T-helper 1 cell treated with Interleukin-12 subunit alpha and Interleukin-12 subunit beta and Interleukin-4 antibody, amounts not matched to agents 30 ng/mL and 1 ng/mL, for 36 hours (primary cell): ENCODE measurements at regions not wholly inside any gene's neighbourhood (a gene's known extent, or its start where the extent isn't known, plus 50 kb on each side); places are given as distances from the start of the nearest gene placed in this dataset.

Experiments used
- intact Hi-C: fragments of 100-400 bp; cut with micrococcal nuclease; formaldehyde crosslinking; loops from one replicate; pipeline ENCODE4 v1.15.1; 2024

DNA sequence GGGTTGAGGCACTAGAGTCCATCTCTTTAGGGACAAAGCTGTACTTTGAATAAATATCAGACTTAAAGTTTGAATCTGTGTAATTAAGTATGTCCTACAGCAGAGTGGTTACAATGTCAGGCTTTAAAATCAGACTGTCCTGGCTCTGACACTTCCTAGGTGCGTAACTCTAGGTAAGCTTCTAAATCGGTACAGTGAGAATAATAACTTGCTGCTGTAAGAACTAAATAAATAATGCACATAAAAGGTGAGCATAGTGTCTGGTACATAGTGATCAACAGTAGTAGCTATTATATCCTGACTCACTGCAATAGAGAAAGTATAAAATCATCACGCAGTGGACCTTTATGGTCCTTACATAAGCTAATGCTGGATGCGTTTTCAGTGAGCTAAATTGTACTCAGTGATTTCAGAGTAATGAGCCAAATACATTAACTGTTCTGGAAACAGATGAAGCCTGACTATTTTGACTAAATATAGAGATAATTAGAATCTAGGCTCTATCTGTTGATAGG, 72.2 kb upstream of the PDK4 start:
- intact Hi-C loops: no loop called here

DNA sequence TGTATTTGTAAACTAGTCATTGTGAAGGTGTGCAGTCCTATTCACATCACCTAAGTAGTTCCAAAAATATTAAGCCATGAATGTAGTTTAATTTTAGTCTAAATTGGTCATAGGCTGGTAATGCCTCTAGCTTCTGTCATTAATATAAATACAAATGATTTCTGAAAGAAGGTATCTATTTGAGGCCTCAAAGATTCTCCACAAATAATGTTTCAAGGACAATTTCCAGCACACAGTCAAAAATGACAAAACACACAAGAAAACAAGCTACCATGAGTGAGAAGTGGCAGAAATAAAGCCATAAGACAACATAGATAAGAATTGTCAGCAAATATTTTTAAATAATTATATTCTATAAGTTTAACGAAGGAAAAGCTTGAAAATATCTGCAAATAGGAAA, 66.7 kb upstream of the PDK4 start:
- intact Hi-C loops: no loop called here

DNA sequence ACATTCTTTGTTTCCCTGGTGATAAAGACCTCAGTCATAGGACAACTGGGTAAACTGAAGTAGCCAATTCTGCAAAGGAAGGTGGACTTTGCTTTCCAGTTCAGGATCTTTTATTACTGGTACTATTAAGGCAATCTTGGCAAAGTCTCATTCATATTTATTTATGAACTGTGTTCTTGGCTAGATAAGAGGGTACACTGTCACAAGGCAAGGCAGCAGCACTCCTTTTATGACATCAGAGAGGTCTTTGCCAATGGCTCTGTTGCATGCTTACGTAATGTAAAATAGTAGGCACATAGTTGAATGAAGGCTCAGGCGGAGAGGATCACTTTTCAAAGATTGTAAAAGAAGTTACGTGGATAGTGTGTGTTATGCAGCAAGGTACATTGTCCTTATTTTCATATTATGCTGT, 63.7 kb upstream of the PDK4 start:
- intact Hi-C loops: no loop called here

DNA sequence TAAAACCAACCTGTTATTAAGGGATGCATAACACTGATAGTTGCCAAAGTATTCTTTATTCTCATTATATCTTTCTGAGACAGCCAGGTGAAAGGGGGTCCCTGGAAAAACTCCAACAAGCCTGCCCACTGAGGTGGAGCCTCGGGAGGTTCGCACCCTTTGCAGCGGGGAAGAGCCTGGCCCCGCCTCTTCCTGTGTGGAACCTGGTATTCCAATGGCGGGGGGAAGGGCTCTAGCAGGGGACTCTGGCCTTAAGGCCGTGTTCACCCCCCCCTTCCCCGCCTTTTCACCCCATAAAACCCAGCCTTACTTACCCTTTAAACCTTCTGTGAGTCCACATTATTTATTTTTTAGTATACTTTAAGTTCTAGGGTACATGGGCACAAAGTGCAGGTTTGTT, 62.4 kb upstream of the PDK4 start:
- intact Hi-C loops: no loop called here

DNA sequence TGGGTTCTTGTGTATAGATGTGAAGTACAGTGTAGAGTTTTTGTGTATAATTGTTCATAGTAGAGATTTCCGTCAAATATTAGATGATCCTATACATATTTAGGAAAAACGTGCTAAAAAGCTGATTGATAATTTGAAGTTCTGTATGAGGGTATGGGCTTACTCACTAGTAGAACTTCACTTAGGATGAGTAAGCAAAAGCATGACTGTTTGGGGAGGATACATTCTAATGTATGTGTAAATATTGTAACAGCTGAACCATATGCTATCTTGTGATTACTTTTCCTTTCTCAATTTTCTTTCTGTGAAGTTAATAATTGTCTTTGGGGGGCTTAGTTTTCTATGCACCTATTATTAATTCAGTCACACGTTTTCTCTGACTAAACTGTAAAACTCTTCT, 53.2 kb upstream of the PDK4 start:
- intact Hi-C loops: no loop called here

DNA sequence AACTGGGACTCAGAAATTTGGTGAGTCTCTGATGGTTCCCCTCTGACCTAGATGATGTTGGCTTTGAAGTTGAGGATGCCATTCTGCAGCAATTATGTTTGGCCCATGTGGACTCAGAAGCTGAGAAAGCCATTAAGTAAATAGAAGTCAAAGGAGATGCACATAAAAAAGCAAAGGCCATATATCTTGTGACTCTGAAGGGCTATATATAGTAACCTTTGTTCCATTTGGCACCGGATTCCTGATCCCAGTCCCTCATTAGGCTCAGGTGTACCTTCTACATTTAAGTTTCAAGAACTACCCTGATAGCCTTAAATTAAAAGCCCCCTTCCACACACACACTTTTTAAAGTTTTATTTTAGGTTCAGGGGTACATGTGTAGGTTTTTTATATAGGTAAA, 50.0 kb upstream of the PDK4 start:
- intact Hi-C loops: no loop called here
